ENCODE measurements at regions not wholly inside any gene's neighbourhood (a gene's known extent, or its start where the extent isn't known, plus 50 kb on each side); places are given as distances from the start of the nearest gene placed in this dataset.
"Not testable (repeated sequence)": the region's sequence is repeated elsewhere in the genome, so short reads cannot be mapped to it uniquely, and the experiment has no call there.

GRCh38 chr18:1487457-1487856 lies 582.8 kb downstream of the ADCYAP1 start:
- no peak for DNase-seq (ENCODE audit: low read depth)

GRCh38 chr18:1488394-1488793 lies 583.7 kb downstream of the ADCYAP1 start:
- DNase-seq (ENCODE audit: low read depth): no peak

- no peak for DNase-seq (ENCODE audit: low read depth)
These were observed 584.3 kb downstream of the ADCYAP1 start for GRCh38 chr18:1488957-1489356.

GRCh38 chr18:1495387-1495786 lies 590.7 kb downstream of the ADCYAP1 start:
- DNase-seq (ENCODE audit: low read depth): no peak

GRCh38 chr18:1496096-1496495 lies 591.4 kb downstream of the ADCYAP1 start:
- DNase-seq (ENCODE audit: low read depth): no peak

GRCh38 chr18:1498216-1498615 lies 593.5 kb downstream of the ADCYAP1 start:
- no peak for DNase-seq (ENCODE audit: low read depth)

- DNase-seq (ENCODE audit: low read depth): no peak
These were observed 594.6 kb downstream of the ADCYAP1 start for GRCh38 chr18:1499265-1499664.

GRCh38 chr18:1503847-1504246 lies 599.2 kb downstream of the ADCYAP1 start:
- no peak for DNase-seq (ENCODE audit: low read depth)

- DNase-seq (ENCODE audit: low read depth): no peak
These were observed 601.2 kb downstream of the ADCYAP1 start for GRCh38 chr18:1505856-1506255.

- no peak for DNase-seq (ENCODE audit: low read depth)
These were observed 606.0 kb downstream of the ADCYAP1 start for GRCh38 chr18:1510542-1511179.

- no peak for DNase-seq (ENCODE audit: low read depth)
These were observed 607.1 kb downstream of the ADCYAP1 start for GRCh38 chr18:1511619-1512311.

- DNase-seq (ENCODE audit: low read depth): peak; percentile 1
These were observed 608.8 kb downstream of the ADCYAP1 start for GRCh38 chr18:1513519-1513918.

GRCh38 chr18:1521588-1522248 lies 617.0 kb downstream of the ADCYAP1 start:
- not testable (repeated sequence) for DNase-seq (ENCODE audit: low read depth)

GRCh38 chr18:1522249-1522615 lies 617.6 kb downstream of the ADCYAP1 start:
- no peak for DNase-seq (ENCODE audit: low read depth)

- DNase-seq (ENCODE audit: low read depth): no peak
These were observed 622.3 kb downstream of the ADCYAP1 start for GRCh38 chr18:1526991-1527390.

- no peak for DNase-seq (ENCODE audit: low read depth)
These were observed 623.1 kb downstream of the ADCYAP1 start for GRCh38 chr18:1527805-1528204.

- no peak for DNase-seq (ENCODE audit: low read depth)
These were observed 623.8 kb downstream of the ADCYAP1 start for GRCh38 chr18:1528447-1528846.

- DNase-seq (ENCODE audit: low read depth): no peak
These were observed 624.4 kb downstream of the ADCYAP1 start for GRCh38 chr18:1528964-1529509.

GRCh38 chr18:1530650-1531049 lies 626.0 kb downstream of the ADCYAP1 start:
- no peak for DNase-seq (ENCODE audit: low read depth)

GRCh38 chr18:1539276-1539675 lies 634.6 kb downstream of the ADCYAP1 start:
- DNase-seq (ENCODE audit: low read depth): no peak

GRCh38 chr18:1541478-1541877 lies 636.8 kb downstream of the ADCYAP1 start:
- no peak for DNase-seq (ENCODE audit: low read depth)

GRCh38 chr18:1542230-1542774 lies 637.6 kb downstream of the ADCYAP1 start:
- no peak for DNase-seq (ENCODE audit: low read depth)

GRCh38 chr18:1544016-1544415 lies 639.3 kb downstream of the ADCYAP1 start:
- no peak for DNase-seq (ENCODE audit: low read depth)

Measured in renal cortical epithelial cell (primary cell).